ENCODE measurements at regions not wholly inside any gene's neighbourhood (a gene's known extent, or its start where the extent isn't known, plus 50 kb on each side); places are given as distances from the start of the nearest gene placed in this dataset.

DNA sequence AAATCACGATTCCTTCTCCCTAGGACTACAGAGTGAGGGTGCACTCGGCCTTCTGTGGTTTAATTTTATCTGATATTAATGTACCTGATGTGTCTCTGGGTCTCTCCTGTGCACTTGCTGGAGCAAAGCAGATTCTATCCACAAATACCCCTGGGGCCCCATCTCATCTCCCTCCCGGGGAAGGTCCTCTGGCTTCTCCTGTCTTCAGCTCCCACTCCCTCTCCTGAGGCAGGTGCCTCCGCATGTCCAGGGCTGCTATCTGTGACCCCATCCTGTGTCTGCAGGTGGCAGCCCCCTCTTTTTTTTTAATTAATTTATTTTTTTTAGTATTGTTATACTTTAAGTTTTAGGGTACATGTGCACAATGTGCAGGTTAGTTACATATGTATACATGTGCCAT, 558.7 kb downstream of the BRD1 start:
- DNase-seq = no peak

DNA sequence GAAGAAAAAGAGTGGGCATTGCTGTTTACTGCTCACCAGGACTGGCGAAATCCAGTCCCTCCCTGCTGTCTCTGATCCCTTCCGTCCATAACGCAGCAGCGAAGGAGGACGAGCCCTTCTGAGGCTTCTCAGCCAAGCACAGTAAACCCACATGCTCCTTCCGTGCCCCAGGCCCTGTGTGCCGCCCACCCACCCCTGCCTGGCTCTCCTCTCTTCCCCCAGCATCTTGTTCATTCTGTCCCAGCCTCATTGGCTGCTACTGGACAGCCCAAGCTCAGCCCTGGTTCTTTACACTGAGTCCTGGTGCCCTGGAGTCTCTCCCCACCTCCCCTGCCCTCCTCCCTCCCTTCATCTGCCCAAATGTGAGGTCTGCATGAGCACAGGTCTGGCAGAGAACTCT, 559.7 kb downstream of the BRD1 start:
- no peak for DNase-seq

DNA sequence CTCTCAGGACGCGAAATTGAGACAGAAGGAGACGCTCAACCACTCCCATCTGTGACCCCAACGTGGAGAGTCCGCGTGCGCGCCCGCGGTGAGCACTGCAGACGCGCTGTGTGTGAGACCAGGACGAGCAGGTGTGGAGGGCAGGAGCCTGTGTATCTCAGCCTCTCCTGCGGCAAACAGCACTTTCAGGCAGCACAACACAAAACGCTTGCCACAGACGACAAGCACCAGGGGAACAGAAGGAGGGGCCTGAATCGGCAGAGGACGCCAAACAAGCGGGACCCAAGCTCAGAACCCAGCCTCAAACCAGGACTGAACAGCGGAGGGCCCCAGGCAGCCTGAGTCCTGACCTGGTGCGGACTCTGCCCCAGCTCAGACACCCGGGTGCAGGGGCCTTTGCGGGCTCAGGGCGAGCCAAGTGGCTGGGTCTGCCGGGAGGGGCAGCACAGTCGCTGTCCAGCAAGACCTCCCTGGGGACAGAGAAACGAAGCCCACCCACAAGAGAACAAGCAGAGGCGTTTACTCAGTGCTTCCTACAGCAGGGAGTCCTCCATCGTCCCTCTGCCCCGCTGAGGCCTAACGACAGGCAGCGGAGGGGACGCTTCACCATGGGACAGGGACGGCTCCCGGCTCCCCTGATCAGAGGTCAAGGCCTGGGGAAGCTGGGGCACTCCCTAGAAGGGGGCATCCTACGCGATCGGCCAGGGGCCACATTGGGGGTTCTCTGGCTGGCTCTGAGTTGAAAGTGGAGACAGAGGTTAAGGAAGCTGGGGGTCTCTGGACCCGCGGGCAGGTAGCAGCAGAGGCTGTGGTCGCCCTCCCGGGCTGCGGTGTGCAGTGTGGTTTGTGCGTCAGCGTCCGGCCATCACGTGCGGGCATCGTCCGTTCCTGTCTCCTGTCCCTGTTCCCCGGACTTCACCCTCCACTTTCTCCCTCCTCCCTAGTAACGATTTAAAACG, 560.8 kb downstream of the BRD1 start:
- no peak for DNase-seq

- no peak for DNase-seq
Observed at GRCh38 chr22:49264696-49265095, 563.0 kb downstream of the BRD1 start.

DNA sequence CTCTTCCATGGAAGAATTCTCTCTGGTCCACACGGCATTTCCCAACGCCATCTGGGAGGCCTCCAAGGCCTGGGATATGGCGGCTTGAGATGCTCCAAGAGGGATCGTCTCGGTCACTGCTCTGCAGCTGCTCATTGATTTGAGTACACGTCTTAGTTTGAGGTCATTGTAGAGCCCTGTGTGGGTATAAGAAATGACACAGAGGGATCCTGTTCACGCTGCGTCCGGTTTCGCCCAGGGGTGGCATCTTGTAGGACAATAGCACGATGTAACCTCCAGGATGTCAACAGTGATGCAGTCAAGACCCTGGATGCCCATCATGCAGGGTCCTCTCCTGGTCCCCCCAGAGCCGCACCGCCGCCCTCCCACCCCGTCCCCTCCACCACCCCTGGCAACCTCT, 564.6 kb downstream of the BRD1 start:
- no peak for DNase-seq

- no peak for DNase-seq
Observed at GRCh38 chr22:49262167-49262566, 565.5 kb downstream of the BRD1 start.

DNA sequence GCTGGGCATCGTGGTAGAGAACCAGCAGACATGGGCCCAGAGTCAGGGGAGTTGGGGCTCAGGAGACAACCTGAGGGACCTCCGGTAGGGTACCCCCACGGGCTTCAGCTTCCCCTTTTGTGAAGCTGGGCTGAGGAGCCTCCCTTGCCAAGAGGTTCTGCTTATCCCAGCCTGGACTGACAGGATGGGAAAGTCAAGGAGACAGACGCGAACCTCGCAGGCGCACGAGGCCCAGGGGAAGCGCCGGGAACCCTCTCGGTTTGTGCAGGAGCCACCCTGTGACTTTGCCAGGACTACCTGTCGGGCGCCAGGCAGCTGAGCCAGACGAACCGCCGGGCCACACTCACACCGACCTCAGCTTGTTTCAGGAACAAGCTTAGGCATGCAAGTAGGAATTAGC, 566.1 kb downstream of the BRD1 start:
- DNase-seq = no peak

- no peak for DNase-seq
Observed at GRCh38 chr22:49260681-49261580, 566.7 kb downstream of the BRD1 start.

GRCh38 chr22:49259839-49260615, 567.6 kb downstream of the BRD1 start:
- no peak for DNase-seq

GRCh38 chr22:49258107-49259010, 569.3 kb downstream of the BRD1 start:
- no peak for DNase-seq

- no peak for DNase-seq
Observed at GRCh38 chr22:49257551-49257961, 570.1 kb downstream of the BRD1 start.

- DNase-seq = no peak
Observed at GRCh38 chr22:49255741-49256318, 571.8 kb downstream of the BRD1 start.

GRCh38 chr22:49255154-49255553, 572.5 kb downstream of the BRD1 start:
- DNase-seq = no peak

DNA sequence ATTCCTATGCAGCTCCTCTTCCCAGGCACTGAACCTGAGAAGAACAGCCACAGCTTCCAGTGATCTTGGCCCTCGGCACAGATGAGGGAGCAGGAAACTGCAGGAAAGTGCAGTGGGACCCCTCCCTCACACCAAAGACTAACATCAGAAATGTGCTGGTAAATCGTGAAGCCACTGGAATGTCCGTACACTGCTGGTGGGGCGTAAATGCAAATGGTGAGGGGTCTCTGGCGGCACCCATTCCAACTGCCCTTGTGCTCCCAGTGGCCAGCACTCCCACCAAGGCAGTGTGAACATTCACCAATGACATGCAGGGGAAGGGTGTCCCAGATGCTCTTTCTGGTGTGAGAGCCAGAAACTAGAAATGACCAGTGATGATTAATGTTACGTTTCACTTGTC, 574.0 kb downstream of the BRD1 start:
- DNase-seq = no peak

DNA sequence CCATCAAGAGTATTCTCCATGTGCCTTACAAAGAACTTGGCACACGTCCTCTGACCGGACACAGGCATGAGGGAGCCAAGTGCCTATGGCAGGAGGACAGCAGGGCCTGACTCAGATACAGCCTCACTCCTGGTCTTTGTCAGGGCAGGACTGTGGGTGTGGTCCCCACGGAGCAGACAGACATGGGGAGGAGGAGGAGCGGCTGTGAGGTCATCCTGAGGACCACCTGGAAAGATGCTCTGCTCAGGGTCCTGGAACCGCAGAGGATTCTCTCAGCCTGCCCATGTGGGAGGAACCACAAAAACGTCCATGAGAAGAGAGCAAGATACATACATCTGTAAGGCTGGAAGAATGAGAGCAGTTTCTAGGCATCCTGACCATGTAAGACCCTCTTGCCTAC, 576.3 kb downstream of the BRD1 start:
- DNase-seq = no peak

DNA sequence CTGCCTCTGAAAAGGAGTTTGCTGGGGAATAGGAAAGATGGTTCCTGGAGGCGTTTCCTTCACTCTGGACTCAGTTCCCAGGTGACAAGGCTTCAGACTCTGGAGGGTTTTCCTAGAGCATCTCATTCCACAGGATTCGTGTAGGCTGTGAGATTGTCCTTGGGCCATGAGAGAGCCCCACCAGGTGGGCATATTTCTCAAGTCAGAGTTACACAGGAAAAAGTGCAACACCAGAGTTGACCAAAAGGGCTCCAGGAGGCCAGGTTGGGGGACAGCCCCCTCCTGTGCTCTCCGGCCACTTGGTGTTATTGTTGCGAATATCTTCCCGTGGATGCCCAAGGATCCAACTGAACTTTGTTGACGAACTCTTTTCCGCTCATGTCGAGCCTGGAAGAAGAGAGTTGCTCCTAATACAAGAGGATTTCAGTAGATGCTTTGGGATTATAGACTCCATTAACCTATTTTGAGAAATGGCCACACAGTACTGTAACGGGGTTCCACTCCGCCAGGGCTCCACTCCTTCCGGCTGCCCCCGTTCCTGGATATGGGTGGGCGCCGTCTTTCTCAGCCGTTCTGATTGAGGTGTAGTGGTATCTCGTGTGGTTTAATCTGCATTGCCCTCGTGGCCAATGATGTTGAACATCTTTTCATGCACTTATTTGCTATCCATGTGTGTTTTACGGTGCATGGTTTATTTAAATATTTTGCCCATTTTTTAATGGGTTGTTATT, 580.3 kb downstream of the BRD1 start:
- DNase-seq = no peak

DNA sequence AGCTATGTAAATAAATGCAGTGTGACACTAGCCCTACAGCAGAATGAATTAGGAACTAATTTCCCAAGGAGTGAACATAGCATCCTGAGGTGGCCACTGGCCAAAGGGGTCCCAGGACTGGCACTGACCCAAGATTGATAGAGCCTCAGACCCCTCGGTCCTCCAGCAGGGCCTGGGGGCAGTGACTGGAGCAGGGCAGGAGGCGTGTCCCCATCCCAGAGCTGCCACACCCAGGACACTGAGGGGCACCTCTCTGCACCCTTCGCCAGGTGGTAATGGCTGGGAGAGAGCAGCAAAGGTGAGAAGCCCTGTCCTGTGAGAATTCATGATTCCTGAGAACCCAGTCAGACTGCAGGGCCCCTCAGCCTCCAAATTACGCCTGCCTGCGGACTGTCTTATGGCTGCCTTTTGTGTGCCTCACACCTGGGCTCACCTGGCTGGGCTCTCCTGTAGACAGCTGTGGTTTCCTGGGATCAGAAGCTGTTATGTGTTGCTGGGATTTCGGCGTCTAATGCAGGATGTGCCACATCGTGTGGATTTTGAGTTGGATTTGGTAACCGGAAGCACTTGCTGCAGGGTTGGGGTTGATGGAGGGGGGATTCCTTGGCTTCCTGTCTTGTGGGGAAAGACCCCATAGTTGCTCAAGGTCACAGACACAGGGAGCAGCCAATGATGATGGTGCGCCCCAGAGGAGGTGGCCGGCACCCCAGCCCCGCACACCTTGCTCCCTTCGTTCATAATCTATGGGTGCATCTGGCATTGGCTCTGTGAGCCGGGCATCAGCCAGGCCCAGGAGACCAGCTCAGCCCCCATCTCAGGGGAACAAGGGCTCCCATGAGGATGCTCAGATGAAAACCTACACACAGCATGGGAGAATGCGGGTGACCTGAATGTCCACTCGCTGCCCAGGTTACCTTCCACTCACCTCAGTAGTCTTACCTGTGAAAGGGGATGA, 582.9 kb downstream of the BRD1 start:
- DNase-seq = no peak

DNA sequence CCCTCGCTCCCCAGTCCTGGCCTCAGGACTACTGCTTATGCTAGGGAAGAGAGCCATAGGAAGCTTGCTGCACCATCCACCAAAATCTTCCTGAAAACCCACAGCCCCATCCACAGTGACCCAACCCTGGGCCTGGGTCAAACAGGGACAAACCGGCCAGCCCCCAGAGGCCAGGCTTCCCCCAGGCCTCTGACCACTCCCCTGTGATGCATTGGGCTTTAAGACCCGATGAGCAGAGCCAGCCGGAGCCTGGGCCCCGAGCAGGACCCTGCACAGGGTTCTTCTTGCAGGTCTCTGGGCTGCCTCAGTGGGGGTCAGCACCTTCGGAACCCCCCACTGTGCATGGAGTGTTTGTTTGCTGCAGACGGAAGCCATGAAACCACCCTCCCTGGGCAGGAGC, 583.7 kb downstream of the BRD1 start:
- DNase-seq = no peak

- DNase-seq = no peak
Observed at GRCh38 chr22:49243335-49243734, 584.3 kb downstream of the BRD1 start.

DNA sequence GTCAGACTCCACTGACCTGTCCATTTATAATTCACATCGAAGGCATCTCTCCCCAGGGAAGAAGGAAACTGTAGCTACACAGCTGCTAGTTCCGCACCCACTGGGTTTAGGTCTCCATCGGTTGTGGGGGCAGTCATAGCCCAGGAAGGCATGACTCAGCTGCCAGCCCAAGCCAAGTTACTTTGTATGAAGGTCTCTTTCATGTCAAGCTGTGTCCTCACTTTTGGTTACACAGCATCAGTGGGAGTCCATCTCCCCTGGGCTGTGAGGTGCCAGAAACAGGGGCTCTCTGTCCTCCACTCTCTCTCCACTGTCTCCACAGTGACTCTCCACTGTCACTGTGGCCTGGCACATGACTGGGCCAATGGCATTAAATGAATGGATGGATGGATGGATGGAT, 585.2 kb downstream of the BRD1 start:
- DNase-seq = no peak

Data from bone marrow (tissue), 2 donors.